H1 (cell line): ENCODE measurements at regions not wholly inside any gene's neighbourhood (a gene's known extent, or its start where the extent isn't known, plus 50 kb on each side); places are given as distances from the start of the nearest gene placed in this dataset.

Experiments used
- SRF ChIP-seq: IDR thresholded peaks from 2 replicates; pipeline ENCODE4 v1.6.1; 2011; ENCODE audit warnings: mild to moderate bottlenecking, low read depth, low read length, moderate library complexity
- TF ChIP-seq, protein P1 (sequence below): fragments of 300-600 bp; sonication (generic); IDR thresholded peaks from 2 replicates; pipeline ENCODE4 v1.7.1; 2012; ENCODE audit warnings: low read length, moderate library complexity, mild to moderate bottlenecking, inconsistent platforms; ENCODE audit not compliant: insufficient replicate concordance

DNA sequence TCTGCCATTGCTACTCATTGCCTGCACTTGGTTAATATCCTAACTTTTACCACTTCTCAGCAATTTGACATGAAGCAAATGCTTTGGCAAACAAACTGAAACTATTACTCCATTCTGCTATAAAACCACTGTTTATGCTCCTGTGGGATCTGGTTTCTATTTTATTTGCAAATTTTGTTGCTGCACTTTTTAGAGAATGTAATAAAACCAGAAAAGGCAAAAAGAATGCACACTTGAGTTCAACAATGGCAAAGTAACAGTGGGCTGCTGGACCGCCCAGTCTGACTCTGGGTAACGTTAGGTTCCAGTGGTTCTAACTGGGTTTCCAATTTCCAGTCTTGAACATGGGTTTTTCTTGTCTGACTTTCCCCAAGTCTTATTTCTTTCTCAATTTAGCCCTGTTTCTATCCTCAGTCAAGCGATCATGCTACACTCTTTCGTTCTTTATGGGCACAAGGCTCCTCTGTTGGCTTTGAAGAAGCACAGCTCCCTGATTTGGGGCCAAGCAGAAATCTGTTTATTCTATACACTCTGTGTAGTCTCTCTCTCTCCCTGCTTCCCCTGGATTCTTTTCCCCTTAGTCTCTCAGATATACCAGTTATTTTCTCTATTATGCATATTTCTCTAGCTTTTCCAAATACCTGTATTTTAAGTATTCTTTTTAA lies 129.2 kb upstream of the FAM3C start (continued):
- TF ChIP-seq, protein P1, sequence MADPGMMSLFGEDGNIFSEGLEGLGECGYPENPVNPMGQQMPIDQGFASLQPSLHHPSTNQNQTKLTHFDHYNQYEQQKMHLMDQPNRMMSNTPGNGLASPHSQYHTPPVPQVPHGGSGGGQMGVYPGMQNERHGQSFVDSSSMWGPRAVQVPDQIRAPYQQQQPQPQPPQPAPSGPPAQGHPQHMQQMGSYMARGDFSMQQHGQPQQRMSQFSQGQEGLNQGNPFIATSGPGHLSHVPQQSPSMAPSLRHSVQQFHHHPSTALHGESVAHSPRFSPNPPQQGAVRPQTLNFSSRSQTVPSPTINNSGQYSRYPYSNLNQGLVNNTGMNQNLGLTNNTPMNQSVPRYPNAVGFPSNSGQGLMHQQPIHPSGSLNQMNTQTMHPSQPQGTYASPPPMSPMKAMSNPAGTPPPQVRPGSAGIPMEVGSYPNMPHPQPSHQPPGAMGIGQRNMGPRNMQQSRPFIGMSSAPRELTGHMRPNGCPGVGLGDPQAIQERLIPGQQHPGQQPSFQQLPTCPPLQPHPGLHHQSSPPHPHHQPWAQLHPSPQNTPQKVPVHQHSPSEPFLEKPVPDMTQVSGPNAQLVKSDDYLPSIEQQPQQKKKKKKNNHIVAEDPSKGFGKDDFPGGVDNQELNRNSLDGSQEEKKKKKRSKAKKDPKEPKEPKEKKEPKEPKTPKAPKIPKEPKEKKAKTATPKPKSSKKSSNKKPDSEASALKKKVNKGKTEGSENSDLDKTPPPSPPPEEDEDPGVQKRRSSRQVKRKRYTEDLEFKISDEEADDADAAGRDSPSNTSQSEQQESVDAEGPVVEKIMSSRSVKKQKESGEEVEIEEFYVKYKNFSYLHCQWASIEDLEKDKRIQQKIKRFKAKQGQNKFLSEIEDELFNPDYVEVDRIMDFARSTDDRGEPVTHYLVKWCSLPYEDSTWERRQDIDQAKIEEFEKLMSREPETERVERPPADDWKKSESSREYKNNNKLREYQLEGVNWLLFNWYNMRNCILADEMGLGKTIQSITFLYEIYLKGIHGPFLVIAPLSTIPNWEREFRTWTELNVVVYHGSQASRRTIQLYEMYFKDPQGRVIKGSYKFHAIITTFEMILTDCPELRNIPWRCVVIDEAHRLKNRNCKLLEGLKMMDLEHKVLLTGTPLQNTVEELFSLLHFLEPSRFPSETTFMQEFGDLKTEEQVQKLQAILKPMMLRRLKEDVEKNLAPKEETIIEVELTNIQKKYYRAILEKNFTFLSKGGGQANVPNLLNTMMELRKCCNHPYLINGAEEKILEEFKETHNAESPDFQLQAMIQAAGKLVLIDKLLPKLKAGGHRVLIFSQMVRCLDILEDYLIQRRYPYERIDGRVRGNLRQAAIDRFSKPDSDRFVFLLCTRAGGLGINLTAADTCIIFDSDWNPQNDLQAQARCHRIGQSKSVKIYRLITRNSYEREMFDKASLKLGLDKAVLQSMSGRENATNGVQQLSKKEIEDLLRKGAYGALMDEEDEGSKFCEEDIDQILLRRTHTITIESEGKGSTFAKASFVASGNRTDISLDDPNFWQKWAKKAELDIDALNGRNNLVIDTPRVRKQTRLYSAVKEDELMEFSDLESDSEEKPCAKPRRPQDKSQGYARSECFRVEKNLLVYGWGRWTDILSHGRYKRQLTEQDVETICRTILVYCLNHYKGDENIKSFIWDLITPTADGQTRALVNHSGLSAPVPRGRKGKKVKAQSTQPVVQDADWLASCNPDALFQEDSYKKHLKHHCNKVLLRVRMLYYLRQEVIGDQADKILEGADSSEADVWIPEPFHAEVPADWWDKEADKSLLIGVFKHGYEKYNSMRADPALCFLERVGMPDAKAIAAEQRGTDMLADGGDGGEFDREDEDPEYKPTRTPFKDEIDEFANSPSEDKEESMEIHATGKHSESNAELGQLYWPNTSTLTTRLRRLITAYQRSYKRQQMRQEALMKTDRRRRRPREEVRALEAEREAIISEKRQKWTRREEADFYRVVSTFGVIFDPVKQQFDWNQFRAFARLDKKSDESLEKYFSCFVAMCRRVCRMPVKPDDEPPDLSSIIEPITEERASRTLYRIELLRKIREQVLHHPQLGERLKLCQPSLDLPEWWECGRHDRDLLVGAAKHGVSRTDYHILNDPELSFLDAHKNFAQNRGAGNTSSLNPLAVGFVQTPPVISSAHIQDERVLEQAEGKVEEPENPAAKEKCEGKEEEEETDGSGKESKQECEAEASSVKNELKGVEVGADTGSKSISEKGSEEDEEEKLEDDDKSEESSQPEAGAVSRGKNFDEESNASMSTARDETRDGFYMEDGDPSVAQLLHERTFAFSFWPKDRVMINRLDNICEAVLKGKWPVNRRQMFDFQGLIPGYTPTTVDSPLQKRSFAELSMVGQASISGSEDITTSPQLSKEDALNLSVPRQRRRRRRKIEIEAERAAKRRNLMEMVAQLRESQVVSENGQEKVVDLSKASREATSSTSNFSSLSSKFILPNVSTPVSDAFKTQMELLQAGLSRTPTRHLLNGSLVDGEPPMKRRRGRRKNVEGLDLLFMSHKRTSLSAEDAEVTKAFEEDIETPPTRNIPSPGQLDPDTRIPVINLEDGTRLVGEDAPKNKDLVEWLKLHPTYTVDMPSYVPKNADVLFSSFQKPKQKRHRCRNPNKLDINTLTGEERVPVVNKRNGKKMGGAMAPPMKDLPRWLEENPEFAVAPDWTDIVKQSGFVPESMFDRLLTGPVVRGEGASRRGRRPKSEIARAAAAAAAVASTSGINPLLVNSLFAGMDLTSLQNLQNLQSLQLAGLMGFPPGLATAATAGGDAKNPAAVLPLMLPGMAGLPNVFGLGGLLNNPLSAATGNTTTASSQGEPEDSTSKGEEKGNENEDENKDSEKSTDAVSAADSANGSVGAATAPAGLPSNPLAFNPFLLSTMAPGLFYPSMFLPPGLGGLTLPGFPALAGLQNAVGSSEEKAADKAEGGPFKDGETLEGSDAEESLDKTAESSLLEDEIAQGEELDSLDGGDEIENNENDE = no peak
- TF ChIP-seq SRF = no peak
- TF ChIP-seq, all 59 proteins: peak for 0
